ENCODE measurements at regions not wholly inside any gene's neighbourhood (a gene's known extent, or its start where the extent isn't known, plus 50 kb on each side); places are given as distances from the start of the nearest gene placed in this dataset.
"Not testable (repeated sequence)": the region's sequence is repeated elsewhere in the genome, so short reads cannot be mapped to it uniquely, and the experiment has no call there.

GRCh38 chr3:187533797-187534196, 136.4 kb downstream of the SST start:
- DNase-seq = no peak

DNA sequence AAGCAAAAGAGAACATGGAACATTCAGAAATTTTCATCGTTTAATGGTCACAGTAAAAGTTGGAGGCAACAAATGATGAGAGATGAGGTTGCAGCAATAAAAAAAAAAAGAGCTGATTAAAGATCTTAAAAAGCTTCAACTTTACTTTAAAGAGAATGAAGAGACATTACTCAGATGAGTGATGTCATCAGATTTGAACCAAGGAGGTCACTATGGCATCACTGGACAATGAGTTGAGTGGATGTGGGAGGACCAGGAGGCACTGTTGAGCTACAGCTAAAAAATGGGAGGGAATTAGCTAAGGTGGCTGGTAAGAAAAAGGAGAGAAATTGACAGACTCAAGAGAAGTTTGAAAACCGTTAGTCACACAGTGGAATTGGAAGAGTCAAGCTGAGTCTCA, 138.4 kb downstream of the SST start:
- no peak for DNase-seq

- DNase-seq = no peak
Measured at GRCh38 chr3:187522890-187523289, 147.3 kb downstream of the SST start.

- DNase-seq = no peak
Measured at GRCh38 chr3:187522293-187522692, 147.9 kb downstream of the SST start.

DNA sequence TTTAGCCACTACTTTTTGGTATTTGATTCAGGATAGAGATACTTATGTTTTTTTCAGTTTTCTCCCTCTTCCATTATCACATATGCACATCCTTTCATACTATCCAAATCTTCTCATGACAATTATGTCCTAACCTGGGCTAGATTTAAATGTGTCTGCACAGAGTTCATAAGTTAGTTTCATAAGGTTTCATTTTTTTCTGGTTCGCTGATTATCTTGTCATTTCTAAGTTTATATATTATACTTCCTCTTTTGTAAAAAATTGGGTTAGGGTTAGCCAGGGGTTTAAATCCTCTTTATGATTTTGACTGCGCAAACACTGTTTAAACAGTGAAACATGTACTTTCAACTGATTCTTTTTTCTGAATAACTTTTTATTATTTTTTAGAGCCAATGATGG, 148.6 kb downstream of the SST start:
- no peak for DNase-seq

DNA sequence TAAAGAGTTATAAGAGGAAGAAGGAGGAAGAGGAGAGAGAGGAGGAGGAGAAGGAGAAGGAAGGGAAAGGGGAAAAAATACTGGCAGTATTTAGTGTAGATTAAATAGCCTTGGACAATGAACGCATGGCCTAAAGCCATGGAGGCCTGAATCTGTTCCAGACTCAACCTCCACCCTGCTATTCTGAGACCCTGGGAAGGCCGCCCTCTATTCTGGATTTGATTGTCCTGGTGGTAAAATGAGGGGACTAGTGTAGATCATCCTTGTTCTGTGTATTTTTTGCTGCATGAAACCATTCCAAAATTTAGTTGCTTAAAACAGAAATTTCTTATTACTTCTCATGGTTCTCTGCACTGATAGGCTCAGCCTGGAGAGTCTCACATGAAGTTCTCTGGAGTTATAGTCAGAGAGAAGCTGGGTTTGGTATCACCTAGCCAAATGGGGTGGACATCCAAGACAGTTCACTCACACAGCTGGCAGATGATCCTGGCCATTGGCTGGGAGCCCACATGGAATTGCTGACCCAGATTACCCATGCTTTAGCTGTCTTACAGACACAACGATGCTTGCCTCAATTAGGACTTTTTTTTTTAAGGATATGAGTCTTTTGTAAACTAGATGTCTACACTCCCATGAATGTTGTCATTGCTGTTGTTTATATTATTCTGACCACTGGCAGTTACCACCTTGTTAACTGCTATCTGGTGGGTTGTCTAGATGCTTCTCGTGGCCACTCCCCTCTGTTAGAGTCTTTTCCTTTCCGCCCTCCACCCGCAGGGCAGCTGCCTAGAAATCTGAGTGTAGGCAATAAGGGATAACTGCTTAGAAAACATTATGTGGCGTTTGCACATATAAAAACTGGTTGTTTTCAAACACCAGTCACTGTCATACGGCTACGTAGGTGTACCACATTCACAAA, 149.9 kb downstream of the SST start:
- DNase-seq = no peak

GRCh38 chr3:187519428-187519890, 150.7 kb downstream of the SST start:
- no peak for DNase-seq

- no peak for DNase-seq
Measured at GRCh38 chr3:187518616-187519015, 150.4 kb downstream of the RTP4 start.

GRCh38 chr3:187518207-187518606, 150.0 kb downstream of the RTP4 start:
- DNase-seq = no peak

DNA sequence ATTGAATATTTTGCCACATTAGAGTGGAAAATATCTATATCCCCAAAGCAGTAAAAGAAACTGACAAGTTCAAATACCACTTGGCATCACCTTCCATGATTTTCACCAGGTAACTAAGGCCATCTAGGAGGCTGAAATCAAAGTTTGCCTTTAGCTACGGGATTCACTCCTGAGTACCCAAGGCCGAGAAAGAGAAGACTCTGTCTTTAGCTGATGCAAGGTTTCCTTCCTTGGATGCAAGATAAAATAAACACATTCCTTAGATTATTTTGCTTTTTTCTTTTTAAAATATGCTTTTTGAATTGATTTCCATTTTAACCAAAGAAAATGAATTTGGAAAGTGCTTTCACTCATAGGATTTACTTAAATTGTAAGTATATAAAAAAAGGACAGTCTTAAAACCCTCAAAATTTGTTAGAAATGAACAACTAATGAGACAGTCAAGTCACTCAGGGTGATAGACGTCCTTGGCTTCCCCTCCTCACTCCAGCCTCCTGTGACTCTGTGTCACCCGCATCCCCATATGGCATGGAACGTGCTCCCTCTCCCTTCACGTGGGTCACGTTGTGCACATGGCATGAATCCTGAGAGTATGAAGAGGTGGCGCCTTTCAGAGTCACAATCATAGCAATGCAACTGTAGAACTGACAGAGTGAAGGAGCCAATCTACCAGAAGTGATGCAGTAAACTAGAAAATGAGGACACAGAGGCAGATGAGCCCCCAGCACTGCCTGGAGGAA, 148.4 kb downstream of the RTP4 start:
- no peak for DNase-seq

GRCh38 chr3:187507905-187508304, 139.7 kb downstream of the RTP4 start:
- DNase-seq = no peak

GRCh38 chr3:187507266-187507665, 139.1 kb downstream of the RTP4 start:
- no peak for DNase-seq

- no peak for DNase-seq
Measured at GRCh38 chr3:187504435-187504834, 136.2 kb downstream of the RTP4 start.

DNA sequence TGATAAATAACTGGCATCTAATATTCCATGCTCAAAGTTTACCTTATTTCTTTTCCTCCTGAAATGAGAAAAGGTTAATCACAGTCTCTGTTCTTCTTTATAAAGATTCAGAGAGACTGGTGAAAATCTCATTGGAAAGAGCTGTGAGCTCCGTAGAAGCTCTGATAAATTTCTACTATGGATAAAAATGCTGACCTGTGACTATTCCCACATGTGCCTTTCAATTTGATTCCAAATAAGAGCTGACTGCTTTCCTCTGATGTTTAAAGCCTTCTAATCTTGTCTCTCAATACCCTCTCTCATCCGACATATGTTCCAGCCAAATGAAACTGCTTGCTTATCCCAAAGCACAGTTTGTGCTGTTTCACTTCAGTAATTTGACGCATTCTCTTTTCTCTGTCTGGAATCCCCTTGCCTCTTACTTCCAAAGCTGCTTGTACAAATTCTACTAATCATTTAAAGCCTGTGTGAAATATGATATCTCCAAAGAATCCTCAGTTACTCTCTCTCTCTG, 130.1 kb downstream of the RTP4 start:
- DNase-seq = no peak

GRCh38 chr3:187497052-187497451, 128.9 kb downstream of the RTP4 start:
- no peak for DNase-seq

GRCh38 chr3:187494056-187494455, 125.9 kb downstream of the RTP4 start:
- not testable (repeated sequence) for DNase-seq

DNA sequence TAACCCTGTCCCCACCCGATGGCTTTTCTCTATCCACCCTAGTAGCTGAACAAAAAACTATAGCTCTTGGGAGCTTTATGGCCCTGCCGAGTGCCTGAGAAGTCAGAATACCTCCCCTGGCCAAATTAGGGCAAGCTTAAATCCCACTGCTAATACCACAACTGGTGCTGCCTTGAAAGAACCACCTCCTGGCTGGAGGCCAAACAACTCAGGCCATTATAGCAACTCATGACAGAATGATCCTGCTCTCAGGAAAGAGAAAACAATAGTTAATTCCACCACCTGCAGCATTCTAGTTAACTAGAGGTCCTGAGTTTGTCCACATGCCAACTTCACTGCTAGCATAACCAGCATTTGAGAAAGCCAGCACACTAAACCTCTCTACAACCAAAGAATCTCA, 123.2 kb downstream of the RTP4 start:
- no peak for DNase-seq

- no peak for DNase-seq
Measured at GRCh38 chr3:187490366-187490765, 122.2 kb downstream of the RTP4 start.

GRCh38 chr3:187484547-187485295, 116.5 kb downstream of the RTP4 start:
- DNase-seq = no peak

DNA sequence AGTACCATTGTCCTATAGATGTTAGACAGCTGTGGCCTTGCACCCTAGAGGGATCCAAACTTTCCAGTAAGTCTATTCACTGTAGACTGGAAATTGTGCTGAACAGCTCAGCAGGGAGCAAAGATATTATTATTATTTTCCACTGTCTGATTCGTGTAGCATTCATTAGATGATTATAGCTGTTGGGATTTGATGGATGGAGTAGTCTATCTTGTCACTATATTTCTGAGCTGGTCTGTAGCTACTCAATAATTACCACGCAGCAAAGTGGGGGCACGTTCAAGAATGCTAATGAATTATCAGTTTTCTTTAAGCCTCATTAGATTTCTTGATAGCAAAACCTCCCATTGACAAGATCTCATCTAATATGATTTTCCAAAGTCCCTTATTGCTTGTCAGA, 113.2 kb downstream of the RTP4 start:
- DNase-seq = no peak

GRCh38 chr3:187475613-187476012, 107.4 kb downstream of the RTP4 start:
- not testable (repeated sequence) for DNase-seq

DNA sequence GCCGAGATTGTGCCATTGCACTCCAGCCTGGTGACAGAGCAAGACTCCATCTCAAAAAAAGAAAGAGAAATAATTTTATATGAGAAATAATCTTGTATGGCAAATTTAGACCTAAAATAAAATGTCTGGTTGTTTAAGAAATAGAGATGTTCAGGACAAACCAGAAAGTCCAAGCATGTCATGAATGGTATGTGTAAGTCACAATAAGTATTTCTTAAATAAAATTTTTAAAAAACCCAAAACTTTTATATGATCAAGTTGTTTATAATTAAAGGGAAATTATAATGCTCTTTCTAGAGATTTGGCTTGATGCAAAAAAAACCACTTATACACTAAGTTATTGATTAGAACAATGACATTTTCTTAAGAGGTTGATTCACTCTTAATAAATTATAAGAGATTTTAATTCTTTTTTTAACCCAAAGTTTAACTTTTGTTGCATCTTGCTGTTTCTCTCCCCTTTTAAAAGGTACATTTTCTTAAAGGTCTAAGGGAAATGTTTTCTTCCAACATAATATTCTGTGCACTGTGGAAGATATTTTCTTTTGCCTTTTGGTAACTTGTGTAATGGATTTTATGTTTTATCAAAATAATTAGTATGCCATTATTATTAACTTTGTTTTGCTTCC, 105.7 kb downstream of the RTP4 start:
- DNase-seq = no peak

- DNase-seq = not testable (repeated sequence)
Measured at GRCh38 chr3:187466306-187466705, 98.1 kb downstream of the RTP4 start.

Data from CD4-positive, alpha-beta T cell treated with Interleukin-6 for 4 hours (primary cell).